C4-2B (cell line): ENCODE measurements at regions not wholly inside any gene's neighbourhood (a gene's known extent, or its start where the extent isn't known, plus 50 kb on each side); places are given as distances from the start of the nearest gene placed in this dataset.

Experiments used
- H3K27ac ChIP-seq: fragments of 450-650 bp; 2 replicates; pipeline ENCODE4 v1.5.1; 2017
- ZFX ChIP-seq: fragments of 450-650 bp; IDR thresholded peaks from 2 replicates; pipeline ENCODE4 v1.6.1; 2017
- TF ChIP-seq, protein P1 (sequence below): fragments of 450-650 bp; conservative IDR thresholded peaks from 2 replicates; pipeline ENCODE4 v1.5.1; 2017; ENCODE audit warnings: mild to moderate bottlenecking

DNA sequence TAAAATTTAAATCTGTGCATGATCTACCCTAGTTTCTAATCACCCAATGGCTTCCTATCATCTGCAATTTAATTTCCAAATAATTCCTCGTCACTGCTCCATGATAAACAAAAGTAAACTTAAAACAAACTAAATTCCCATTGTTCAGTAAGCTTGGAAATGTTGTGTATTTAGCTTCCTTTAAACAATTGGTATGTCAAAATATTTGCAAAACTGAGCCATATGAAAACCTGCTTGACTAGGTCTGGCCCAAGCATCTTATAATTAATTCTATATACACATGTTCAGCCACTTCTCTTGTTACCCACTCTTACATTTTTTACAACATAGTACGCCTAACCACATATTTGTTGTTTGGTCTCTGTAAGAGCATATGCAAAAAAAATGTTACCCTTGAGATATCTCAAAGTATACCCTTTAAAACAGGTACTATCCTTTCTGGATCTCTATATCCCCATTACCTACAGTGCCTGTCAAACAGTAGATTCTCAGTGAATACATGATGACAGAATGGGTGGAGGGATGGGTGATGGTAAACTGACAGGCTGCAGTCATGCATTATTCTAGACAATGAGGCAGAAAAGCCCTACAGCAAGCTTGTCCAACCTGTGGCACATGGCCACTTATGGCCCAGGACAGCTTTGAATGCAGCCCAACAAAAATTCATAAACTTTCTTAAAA lies 1277.9 kb upstream of the TENM4 start:
- no peak overlapping the region; the same call in 1 of the 2 replicates for H3K27ac ChIP-seq
- TF ChIP-seq ZFX: no peak
- TF ChIP-seq, protein P1, sequence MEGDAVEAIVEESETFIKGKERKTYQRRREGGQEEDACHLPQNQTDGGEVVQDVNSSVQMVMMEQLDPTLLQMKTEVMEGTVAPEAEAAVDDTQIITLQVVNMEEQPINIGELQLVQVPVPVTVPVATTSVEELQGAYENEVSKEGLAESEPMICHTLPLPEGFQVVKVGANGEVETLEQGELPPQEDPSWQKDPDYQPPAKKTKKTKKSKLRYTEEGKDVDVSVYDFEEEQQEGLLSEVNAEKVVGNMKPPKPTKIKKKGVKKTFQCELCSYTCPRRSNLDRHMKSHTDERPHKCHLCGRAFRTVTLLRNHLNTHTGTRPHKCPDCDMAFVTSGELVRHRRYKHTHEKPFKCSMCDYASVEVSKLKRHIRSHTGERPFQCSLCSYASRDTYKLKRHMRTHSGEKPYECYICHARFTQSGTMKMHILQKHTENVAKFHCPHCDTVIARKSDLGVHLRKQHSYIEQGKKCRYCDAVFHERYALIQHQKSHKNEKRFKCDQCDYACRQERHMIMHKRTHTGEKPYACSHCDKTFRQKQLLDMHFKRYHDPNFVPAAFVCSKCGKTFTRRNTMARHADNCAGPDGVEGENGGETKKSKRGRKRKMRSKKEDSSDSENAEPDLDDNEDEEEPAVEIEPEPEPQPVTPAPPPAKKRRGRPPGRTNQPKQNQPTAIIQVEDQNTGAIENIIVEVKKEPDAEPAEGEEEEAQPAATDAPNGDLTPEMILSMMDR: no peak

DNA sequence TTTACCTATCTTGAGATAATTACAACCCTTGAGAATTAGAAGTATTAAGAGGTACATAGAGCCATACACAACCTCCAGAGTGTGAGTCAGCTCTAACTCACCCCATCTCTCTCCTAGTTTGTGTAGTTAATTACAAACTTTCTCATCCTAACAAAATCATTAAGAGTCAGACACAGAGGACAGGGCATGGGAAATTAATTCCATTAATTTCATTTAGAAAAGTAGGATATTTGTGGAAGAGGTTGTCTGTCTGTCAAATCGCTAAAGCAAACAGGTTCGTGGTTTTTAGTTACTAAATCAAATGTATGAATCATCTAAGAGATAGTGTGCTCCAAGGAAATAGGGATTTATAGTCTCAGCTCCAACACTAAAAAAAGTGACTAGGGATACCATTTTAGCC lies 1261.4 kb upstream of the TENM4 start:
- TF ChIP-seq, protein P1: no peak
- no peak for TF ChIP-seq ZFX
- no peak overlapping the region for H3K27ac ChIP-seq

DNA sequence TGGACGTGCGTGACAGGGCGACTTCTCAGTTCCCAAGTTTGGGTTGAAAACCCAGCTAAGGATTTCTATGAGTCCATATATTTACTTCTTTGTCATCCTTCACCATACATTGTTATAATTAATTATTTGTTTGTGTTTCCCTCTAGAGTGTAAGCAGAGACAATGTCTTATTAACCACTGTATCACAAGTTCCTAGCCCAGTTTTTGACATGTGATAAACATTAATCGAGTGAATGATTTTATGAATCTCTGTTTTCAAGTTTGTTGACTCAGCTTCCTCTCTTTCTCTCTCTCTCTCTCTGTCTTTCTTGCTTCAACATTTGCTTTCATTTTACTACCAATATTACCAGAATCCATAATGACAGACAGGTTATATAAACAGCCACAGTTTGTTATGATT lies 1259.6 kb upstream of the TENM4 start:
- no peak overlapping the region for H3K27ac ChIP-seq

DNA sequence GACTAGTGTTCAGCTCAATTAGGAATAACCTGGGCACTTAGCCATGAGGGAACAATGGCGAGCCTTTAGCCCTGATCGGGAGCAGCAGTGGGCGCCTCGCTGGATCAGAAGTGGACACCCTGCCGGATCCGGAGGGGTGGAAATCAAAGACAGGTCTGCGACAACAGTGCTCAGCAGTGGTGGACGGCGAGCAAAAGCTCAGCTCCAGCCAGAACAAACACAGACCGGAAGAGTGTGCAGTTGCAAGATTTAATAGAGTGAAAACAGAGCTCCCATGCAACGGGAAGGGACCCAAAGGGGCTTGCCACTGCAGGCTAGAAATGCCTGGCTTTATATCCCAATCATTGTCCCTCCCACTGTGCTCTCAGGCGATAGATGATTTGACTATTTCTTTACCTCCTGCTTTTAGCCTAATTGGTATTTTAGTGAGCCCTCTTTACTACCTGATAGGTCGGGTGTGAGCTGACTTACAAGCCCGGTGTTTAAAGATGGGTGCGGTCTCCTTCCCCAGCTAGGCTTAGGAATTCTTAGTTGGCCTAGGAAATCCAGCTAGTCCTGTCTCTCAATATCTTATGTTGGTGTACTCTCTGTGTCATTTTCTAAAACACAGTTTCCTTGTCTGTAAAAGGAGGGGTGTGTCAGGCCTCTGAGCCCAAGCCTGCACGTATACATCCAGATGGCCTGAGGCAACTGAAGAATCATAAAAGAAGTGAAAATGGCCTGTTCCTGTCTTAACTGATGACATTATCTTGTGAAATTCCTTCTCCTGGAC lies 1258.8 kb upstream of the TENM4 start:
- peak overlapping the region; percentile 8; the same call in 1 of the 2 replicates for H3K27ac ChIP-seq

More for the DNA sequence above, 1259.6 kb upstream of the TENM4 start:
- no peak for TF ChIP-seq ZFX
- TF ChIP-seq, protein P1: no peak

DNA sequence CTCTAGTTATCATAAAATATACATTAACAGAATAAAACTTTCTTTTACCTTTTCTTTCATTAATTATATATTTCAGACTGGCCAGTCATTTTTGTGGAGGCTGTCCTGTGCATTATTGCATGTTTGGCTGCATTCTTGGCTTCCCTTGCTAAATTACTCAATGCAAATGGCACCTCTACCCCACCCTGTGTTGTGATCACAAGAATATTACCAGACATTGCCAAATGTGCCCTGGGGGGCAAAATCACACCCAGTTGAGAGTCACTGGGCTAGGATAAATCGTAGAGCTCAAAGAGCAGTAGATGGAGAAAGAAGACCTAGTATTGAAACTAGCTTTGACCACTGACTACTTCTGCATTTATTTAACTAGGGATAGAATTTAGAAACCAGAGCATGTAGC lies 1257.8 kb upstream of the TENM4 start:
- no peak overlapping the region for H3K27ac ChIP-seq

DNA sequence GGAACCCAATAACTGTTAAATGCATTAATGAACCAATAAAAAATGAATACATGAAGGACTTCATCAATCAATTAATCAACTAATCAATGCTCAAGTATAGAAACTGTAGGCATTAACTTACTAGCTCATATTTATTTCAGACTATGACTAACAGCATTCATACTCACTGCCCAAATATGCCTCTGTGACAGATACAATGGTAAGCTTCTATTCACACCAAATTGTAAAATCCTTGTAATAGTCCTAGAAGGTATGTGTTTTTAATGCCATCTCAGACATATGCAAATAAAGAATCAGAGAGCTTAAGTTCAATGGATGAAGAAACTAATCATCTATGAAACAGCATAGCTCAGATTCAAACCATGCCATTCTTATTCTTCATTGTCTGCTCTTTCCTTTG lies 1253.6 kb upstream of the TENM4 start:
- H3K27ac ChIP-seq: no peak overlapping the region
- TF ChIP-seq ZFX: no peak
- TF ChIP-seq, protein P1: no peak

More for the DNA sequence above, 1257.8 kb upstream of the TENM4 start:
- TF ChIP-seq ZFX: no peak
- TF ChIP-seq, protein P1: no peak

DNA sequence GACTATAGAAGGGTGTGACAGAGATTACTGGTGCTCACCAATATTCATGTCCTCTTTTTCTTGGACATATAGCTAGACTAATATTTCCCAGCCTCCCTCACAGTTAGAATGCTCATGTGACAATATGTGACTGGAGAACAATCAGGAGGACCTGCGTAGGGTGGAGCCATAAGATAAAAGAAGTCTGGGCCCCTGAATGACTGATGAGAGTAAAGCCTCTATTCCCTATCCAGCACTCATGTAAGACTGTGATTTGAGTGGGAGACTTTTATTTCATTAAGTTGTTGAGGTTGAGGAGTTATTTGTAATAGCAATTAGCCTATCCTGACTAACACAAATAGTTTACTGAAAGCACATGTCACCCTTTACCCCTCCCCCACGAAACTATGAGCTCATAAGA lies 1247.1 kb upstream of the TENM4 start:
- no peak overlapping the region for H3K27ac ChIP-seq
- TF ChIP-seq, protein P1: no peak
- TF ChIP-seq ZFX: no peak
